K562 (cell line): ENCODE measurements at regions not wholly inside any gene's neighbourhood (a gene's known extent, or its start where the extent isn't known, plus 50 kb on each side); places are given as distances from the start of the nearest gene placed in this dataset.

Experiments
- ATF7 ChIP-seq: fragments of 450-650 bp; IDR thresholded peaks from 2 replicates; pipeline ENCODE4 v1.7.1; 2014; ENCODE audit warnings: mild to moderate bottlenecking, moderate library complexity
- CTCF ChIP-seq, 3 experiments: IDR thresholded peaks in 2 of 3; conservative IDR thresholded peaks in 1 of 3; 2 replicates each; pipeline ENCODE4 v1.5.1; 2011 to 2012; ENCODE audit warnings: low read length in 3 of 3, mild to moderate bottlenecking in 3 of 3, control low read depth in 2 of 3, improper control_type of control experiment in 1 of 3, inconsistent platforms in 1 of 3, low read depth in 1 of 3, mixed read lengths in 1 of 3, moderate library complexity in 1 of 3; ENCODE audit not compliant: insufficient read depth in 2 of 3
- EP300 ChIP-seq: IDR thresholded peaks from 2 replicates; pipeline ENCODE4 v1.6.1; 2012; ENCODE audit warnings: low read length, improper control_type of control experiment
- FOXP1 ChIP-seq: sonication (generic); formaldehyde crosslinking; IDR thresholded peaks from 2 replicates; pipeline ENCODE4 v1.8.0; 2022; ENCODE audit warnings: mild to moderate bottlenecking, missing genetic modification reagents
- MEF2A ChIP-seq: IDR thresholded peaks from 2 replicates; pipeline ENCODE4 v1.6.1; 2011; ENCODE audit warnings: low read depth, mild to moderate bottlenecking, low read length, moderate library complexity; ENCODE audit not compliant: control insufficient read depth
- NFRKB ChIP-seq: fragments of 450-650 bp; IDR thresholded peaks from 2 replicates; pipeline ENCODE4 v1.6.1; 2016; ENCODE audit warnings: low read depth
- POLR2A ChIP-seq: fragments of 450-650 bp; conservative IDR thresholded peaks from 2 replicates; pipeline ENCODE4 v1.6.1; 2016
- RNF2 ChIP-seq: sonication (generic); IDR thresholded peaks from 2 replicates; pipeline ENCODE4 v1.6.1; 2016
- SMC3 ChIP-seq: conservative IDR thresholded peaks from 2 replicates; pipeline ENCODE4 v1.6.1; 2011; ENCODE audit warnings: low read depth, low read length, improper control_type of control experiment; ENCODE audit not compliant: insufficient read depth
- SRSF9 ChIP-seq: fragments of 200-400 bp; formaldehyde crosslinking; IDR thresholded peaks from 2 replicates; pipeline ENCODE4 v1.6.1; 2017; ENCODE audit warnings: low read depth, low read length, borderline replicate concordance
- TEAD4 ChIP-seq, 2 experiments: sonication (generic) in 1 of 2; formaldehyde crosslinking in 1 of 2; IDR thresholded peaks; 2 replicates each; pipeline versions ENCODE4 v1.6.1 to v1.8.0; 2012 to 2022; ENCODE audit warnings: borderline replicate concordance in 1 of 2, inconsistent platforms in 1 of 2, low read length in 1 of 2, mild to moderate bottlenecking in 1 of 2, missing genetic modification reagents in 1 of 2
- ZNF274 ChIP-seq: IDR thresholded peaks from 2 replicates; pipeline ENCODE4 v1.6.1; 2011; ENCODE audit warnings: low read depth, mild to moderate bottlenecking, low read length, moderate library complexity, borderline replicate concordance
- TF ChIP-seq, protein P1 (sequence below): sonication (generic); formaldehyde crosslinking; IDR thresholded peaks from 2 replicates; pipeline ENCODE4 v1.8.0; 2022; ENCODE audit warnings: mild to moderate bottlenecking, low read depth, missing genetic modification reagents
- TF ChIP-seq, protein P2 (sequence below): fragments of 250-450 bp; sonication (Bioruptor Pico); IDR thresholded peaks from 2 replicates; pipeline ENCODE4 v1.4.0; 2020; ENCODE audit warnings: mild to moderate bottlenecking, moderate library complexity

DNA sequence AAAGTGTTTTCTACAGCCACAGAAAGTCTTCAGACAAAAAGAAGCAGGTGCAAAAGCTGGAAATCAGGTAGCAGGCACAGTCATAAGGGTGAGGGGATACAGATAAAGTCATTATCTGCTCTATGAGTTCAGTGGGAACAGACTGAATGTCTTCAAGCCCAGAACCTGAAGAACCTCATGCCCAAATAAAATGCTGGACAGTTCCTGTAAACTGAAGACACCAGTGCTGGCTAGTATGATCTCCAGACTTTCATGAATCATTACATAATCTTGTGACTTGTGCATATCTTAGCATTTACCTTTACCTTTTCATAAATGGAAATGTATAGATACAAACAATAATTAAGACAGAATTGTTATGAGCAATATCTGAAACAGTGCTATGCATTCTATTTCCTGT lies 728.7 kb downstream of the DNAH5 start:
- TF ChIP-seq, protein P1, sequence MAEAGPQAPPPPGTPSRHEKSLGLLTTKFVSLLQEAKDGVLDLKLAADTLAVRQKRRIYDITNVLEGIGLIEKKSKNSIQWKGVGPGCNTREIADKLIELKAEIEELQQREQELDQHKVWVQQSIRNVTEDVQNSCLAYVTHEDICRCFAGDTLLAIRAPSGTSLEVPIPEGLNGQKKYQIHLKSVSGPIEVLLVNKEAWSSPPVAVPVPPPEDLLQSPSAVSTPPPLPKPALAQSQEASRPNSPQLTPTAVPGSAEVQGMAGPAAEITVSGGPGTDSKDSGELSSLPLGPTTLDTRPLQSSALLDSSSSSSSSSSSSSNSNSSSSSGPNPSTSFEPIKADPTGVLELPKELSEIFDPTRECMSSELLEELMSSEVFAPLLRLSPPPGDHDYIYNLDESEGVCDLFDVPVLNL (CRISPR knock-in tag): no peak
- TF ChIP-seq CTCF (IDR thresholded peaks at IDR 0.05 in 2 of 3, conservative IDR thresholded peaks at IDR 0.05 in 1 of 3; ENCODE audit: insufficient read depth in 2 of 3, low read depth in 1 of 3, low read length in 3 of 3) (no peak), POLR2A (no peak), SMC3 (no peak), SRSF9 (no peak), ZNF274 (no peak), RNF2 (no peak), FOXP1 (CRISPR knock-in tag) (no peak), ATF7 (no peak), MEF2A (no peak), NFRKB (no peak), TEAD4 (IDR thresholded peaks at IDR 0.05; ENCODE audit: low read length) (no peak), TEAD4 (CRISPR knock-in tag; IDR thresholded peaks at IDR 0.05; ENCODE audit: borderline replicate concordance) (no peak), EP300 (no peak)
- TF ChIP-seq, protein P2, sequence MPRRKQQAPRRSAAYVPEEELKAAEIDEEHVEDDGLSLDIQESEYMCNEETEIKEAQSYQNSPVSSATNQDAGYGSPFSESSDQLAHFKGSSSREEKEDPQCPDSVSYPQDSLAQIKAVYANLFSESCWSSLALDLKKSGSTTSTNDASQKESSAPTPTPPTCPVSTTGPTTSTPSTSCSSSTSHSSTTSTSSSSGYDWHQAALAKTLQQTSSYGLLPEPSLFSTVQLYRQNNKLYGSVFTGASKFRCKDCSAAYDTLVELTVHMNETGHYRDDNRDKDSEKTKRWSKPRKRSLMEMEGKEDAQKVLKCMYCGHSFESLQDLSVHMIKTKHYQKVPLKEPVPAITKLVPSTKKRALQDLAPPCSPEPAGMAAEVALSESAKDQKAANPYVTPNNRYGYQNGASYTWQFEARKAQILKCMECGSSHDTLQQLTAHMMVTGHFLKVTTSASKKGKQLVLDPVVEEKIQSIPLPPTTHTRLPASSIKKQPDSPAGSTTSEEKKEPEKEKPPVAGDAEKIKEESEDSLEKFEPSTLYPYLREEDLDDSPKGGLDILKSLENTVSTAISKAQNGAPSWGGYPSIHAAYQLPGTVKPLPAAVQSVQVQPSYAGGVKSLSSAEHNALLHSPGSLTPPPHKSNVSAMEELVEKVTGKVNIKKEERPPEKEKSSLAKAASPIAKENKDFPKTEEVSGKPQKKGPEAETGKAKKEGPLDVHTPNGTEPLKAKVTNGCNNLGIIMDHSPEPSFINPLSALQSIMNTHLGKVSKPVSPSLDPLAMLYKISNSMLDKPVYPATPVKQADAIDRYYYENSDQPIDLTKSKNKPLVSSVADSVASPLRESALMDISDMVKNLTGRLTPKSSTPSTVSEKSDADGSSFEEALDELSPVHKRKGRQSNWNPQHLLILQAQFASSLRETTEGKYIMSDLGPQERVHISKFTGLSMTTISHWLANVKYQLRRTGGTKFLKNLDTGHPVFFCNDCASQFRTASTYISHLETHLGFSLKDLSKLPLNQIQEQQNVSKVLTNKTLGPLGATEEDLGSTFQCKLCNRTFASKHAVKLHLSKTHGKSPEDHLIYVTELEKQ (CRISPR knock-in tag): no peak
